B cell (primary cell): ENCODE measurements at regions not wholly inside any gene's neighbourhood (a gene's known extent, or its start where the extent isn't known, plus 50 kb on each side); places are given as distances from the start of the nearest gene placed in this dataset.

Source experiments
- EZH2 ChIP-seq: IDR thresholded peaks from 2 replicates; pipeline ENCODE4 v1.6.1; 2012; ENCODE audit warnings: borderline replicate concordance, low read depth, mild to moderate bottlenecking, moderate library complexity, low read length; ENCODE audit not compliant: insufficient read depth, poor library complexity, severe bottlenecking
- TF ChIP-seq, protein P1 (sequence below): fragments of 200-600 bp; IDR thresholded peaks from one replicate; pipeline ENCODE4 v1.8.0; 2022; ENCODE audit warnings: antibody characterized with exemption, mild to moderate bottlenecking

DNA sequence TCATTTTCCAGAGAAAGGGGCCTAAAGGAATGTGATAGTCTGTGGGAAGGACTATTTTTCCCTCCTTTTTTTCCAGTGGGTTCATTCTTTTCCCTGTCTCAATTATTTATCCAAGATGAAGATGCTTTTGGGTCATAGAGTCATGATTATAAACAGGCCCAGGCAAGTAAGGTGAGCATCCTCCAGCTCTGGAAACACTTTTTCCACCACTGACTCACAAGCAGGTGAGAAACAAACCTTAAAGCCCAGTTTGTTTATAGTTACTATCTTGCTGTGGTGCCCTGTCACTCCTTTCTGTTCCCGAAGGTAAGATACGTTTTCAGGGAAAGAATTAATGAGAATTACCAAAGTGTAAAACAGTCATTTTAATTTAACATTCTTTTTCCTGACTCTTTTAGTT lies 107.7 kb upstream of the IFNG-AS1 start:
- TF ChIP-seq, protein P1, sequence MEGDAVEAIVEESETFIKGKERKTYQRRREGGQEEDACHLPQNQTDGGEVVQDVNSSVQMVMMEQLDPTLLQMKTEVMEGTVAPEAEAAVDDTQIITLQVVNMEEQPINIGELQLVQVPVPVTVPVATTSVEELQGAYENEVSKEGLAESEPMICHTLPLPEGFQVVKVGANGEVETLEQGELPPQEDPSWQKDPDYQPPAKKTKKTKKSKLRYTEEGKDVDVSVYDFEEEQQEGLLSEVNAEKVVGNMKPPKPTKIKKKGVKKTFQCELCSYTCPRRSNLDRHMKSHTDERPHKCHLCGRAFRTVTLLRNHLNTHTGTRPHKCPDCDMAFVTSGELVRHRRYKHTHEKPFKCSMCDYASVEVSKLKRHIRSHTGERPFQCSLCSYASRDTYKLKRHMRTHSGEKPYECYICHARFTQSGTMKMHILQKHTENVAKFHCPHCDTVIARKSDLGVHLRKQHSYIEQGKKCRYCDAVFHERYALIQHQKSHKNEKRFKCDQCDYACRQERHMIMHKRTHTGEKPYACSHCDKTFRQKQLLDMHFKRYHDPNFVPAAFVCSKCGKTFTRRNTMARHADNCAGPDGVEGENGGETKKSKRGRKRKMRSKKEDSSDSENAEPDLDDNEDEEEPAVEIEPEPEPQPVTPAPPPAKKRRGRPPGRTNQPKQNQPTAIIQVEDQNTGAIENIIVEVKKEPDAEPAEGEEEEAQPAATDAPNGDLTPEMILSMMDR = no peak
- TF ChIP-seq EZH2 = no peak
